NCI-H345 (cell line): ENCODE measurements at regions not wholly inside any gene's neighbourhood (a gene's known extent, or its start where the extent isn't known, plus 50 kb on each side); places are given as distances from the start of the nearest gene placed in this dataset.
"Not testable (repeated sequence)": the region's sequence is repeated elsewhere in the genome, so short reads cannot be mapped to it uniquely, and the experiment has no call there.

ENCODE experiments used
- DNase-seq: peaks from one replicate; lab custom pipeline; 2025; lab: John Stamatoyannopoulos, UW

DNA sequence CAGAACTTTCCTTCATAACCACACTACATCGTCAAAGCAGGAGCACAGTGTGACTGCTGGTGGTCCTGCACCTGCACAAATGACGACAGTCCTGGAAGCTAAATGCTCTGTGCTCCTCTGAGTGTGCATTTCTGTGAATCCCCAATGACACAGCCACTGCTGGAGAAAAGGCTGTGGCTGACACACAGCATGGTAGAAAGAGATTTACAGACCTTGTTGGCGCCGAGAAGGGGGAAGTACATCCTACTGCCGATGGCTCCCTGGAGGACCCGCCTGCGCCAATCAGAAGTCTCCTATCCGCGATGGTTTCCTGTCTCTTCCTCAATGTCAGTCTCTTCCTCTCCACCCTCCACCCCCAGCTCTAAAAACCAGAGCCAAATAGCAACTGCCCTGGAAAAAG is 115.4 kb upstream of the RAB4A start:
- DNase-seq: no peak

DNA sequence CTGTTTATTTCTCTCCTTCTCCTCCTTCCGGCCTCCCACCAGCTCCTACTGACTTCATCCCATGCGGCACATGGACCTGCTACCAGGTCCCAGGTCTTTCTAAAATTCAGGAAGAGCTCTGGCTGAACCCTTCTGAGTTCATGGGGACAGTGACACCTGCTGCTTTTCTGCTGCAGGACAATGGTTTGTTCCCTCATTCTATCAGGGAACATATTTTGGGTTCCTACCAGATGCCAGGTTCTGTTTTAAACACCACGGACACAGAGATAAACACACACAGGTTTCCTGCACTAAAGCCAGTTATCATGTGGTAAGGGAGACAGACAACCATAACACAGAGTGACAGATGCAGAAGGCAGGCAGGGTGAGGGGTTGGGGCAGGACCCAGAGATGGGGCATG is 114.0 kb upstream of the RAB4A start:
- no peak for DNase-seq

DNA sequence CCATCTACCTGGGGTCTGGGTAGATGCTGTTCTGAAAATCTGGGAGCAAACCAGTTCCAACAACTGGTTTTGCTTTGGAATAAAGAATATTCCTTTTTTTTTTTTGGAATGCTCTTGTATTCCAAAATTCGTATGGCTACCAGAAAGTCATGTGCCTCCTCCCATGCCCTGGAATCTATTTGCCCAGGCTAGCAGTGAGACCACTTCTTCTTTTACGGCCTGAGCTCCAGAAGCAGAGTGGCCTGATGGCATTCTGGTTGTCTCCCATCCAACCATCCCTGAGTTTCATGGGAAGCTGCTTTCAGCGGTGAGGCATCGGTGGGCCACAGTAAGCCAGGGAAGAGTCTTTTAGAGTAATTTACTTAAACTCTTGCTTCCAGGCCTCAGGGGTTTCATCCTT is 113.4 kb upstream of the RAB4A start:
- DNase-seq: no peak

DNA sequence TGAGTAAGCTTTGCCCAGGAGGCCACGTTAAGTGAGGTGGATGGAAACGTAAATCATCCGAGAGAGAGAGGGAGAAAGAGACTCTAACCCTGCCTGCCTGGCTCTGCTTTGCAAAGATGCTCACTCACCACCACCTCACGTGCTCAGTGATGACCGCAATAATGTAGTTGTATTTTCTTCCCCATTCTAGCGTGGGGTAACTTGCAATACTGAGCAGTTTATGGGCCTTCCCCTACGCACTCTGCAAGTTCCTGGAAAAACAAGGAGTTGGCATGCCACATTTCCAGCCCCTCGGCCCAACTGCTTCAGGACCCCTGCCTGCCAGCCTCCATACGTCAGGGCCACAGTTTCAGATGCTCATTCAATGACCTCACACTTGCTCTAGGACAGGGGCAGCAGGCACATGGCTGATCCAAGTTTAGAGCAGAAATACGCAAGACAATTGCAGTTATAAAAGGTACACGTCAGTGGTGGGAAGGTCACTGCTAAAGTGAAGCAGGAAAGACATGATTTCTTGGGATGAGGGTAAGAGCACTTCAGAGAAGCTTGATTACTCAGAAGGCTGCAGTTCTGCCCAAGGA is 112.5 kb upstream of the RAB4A start:
- no peak for DNase-seq

DNA sequence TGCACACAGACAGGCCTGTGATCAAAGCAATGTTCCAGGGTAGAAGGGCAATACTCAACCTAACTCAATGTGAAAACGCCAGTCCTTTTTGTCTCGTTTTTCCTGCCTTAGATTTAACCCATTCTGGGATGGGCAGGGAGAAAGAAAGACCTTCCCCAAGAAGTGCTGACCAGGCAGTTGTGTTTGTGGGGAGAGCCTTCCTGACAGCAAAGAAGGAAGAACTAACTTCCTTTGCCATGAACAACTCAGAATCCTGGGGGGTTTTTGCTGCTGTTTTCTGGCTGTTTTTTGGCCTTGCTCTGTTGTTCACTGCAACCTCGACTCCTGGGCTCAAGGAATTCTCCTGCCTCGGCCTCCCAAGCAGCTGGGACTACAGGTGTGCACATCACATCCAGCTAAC is 112.0 kb upstream of the RAB4A start:
- DNase-seq: no peak

DNA sequence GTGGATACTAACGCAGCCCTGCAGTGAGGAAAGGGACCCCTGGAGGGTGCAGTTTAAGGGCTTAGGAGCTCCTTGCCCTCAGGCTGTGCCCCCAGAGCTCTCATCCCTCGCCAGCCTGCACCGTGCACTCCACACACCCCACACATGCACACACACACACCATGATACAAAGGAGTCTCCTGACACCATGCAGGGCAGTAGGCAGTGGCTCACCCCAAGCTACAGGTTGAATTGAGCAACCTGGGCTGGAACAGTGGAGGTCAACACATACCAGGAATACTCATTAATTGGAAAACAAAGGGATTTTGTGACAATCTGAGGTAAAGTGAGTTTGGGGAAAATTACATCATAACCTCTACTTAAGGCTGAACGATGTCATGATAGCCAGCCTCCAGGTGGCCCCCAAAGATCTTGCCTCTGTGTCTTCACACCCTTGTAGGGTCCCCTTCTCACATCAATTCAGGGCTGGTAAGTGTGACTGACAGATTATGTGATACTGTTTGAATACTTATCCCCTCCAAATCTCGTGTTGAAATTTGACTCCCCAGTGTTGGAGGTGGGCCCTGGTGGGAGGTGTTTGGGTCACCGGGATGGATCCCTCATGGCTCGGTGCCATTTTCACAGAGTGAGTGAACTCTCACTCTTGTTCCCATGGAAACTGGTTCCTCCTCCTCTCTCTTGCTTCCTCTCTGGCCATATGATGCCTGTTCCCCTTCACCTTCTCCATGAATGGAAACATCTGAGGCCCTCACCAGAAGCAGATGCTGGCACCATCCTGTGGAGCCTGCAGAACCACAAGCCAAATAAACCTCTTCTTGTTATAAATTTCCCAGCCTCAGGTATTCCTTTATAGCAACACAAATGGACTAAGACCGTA is 111.0 kb upstream of the RAB4A start:
- no peak for DNase-seq

DNA sequence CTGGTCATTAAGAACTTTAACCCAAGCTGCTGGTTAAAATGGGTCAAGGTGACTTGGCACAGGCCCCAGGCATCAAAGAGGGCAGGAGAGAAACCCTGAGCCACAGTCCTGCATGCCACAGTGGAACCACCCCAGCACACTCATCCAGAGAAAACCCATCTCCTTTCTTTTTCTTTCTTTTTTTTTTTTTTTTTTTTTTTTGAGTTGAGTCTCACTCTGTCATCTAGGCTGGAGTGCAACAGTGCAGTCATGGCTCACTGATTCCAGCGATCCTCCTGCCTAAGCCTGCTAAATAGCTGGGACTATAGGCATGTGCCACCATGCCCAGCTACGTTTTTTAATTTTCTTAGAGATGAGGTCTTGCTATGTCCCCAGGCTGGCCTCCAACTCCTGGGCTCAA is 109.2 kb upstream of the RAB4A start:
- no peak for DNase-seq

DNA sequence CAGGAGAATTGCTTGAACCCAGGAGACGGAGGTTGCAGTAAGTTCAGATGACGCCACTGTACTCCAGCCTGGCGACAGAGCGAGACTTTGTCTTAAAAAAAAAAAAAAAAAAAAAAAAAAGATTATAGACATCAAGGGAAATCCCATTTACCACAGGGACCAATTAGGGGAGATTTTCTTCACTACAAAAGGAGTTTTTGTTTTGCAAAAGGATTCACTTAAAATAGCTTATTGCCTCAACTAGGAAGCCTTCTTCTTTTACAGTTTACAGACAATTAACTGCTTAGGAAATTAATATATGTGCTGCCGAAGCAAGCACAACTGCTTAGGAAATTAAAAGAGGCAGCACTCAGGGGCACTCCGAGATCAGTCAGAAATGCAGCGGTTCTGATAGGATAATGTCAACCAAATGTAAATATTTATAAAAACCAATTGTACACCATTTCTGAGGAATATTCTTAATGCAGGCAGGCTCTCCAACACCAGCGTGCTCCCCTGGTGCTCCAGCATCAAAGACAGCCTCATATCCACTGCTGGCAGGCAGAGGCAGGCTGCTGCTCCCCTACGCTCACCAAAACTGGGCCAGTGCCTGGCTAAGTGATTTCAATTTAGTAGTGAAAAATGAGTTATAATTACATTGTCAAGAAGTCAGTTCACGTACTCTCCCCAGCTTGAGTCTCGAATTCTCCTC is 107.9 kb upstream of the RAB4A start:
- DNase-seq: no peak

DNA sequence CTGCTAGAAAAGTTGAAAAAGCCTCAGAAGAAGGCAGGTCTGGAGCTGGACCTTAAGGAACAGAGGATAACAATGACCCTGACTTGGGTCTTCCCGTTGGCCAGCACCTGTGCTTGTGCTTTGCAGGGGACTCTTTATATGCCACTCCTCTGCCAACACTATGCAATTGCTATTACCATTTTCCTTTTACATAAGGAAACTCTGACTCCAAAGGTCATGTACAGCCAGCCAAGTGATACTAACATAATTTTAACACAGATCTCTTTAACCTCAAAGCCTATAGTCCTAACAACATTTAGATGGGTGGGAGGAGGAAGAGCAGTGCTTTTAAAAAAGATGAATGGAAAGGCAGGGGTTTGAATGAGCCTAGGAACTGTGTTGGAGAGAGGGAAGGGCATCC is 106.6 kb upstream of the RAB4A start:
- DNase-seq: no peak

DNA sequence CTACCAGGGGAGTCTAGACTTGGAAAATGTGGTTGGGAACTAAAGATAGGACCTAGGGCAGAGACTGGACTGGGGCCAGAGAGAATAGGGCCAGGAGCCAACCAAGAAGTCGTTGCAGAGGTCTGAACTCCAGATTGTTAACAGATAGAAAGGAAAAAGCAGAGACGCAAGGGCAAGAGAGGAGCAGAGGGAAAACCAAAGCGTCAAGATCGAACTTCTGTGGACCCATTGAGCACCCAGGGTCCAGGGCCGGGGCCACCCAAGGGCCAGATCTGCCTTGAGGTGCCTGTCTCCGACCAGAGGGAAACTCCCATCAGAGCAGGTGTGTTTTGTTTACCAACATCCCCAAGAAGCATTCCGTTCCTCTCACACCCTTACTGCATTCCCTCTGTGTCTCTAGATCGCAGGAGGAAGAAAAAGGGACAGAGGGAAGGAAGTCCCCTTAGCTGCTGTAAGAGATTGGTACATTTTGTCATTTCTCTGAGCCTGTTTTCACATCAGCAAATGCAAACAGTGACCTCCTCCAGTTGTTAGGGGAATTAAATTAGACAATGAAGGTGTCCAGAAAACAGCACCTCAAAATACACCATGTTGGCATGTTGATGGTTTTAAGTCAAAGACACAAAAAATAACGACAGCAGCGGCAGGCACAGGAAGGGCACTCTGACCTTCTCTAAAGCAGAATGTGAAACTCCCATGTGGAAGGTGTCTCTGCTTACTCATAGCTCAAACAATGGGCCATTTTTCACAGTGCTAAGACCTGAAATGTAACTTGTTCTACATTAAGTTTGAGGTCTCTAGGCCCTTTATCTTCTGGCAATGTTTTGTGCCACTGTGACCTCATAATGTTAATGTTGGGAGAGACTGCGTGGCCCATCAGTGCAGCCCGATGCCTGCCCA is 105.8 kb upstream of the RAB4A start:
- DNase-seq: no peak

DNA sequence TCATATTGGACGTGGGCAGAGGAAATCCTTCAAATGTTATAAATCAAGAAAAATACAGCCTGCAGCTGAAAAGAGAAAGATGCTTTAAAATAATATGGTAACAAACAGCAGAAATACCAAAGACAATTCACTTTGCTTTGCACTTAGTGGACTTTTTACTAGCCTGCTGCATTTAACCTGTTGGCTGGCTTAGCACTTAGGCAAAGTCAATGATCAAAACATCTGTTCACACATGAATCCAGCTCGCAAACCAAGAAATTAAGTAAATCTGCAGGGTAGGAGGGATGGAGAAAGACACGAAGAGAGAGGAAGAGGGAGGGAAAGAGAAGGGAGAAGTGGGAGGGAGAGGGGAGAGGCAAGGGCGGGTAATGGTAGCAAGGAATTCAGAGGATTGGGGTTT is 103.6 kb upstream of the RAB4A start:
- DNase-seq: no peak

DNA sequence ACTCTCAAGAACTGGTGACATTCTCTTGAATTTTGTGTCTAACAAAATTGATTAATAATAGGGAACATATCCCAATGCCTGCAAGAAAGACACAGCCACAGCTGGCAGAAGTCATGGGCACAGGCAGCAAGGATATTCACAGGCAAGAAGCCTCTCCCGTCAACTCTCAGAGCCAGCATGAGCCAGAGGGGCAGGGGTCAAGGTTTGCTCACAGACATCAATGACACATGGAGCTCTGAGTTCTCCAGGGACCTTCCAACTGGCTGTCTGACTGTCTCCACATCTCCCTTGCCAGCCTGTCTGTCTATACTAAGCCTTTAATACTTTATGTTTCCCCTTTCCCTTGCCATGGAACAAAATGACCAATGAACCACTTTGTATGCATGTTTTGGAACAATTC is 101.5 kb upstream of the RAB4A start:
- DNase-seq: no peak

DNA sequence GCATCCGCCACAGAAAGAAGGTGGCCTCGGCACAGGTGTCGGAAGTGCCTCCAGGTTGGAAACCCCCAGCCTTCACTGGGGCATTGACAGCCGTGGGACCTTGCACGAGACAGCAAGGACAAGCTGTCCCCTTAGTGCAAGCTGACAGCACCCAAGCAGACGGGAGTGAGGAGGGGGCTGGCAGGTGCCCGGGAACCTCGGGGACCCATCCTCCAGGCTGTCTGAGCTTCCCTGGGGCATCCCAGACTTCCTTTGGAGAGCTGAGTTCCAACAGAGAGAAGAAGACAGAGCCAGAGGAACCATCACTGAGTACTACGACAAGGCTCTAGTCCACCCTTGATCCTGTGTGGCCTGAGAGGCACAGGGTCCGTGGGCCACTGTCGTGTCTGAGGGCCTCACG is 100.6 kb upstream of the RAB4A start:
- no peak for DNase-seq

DNA sequence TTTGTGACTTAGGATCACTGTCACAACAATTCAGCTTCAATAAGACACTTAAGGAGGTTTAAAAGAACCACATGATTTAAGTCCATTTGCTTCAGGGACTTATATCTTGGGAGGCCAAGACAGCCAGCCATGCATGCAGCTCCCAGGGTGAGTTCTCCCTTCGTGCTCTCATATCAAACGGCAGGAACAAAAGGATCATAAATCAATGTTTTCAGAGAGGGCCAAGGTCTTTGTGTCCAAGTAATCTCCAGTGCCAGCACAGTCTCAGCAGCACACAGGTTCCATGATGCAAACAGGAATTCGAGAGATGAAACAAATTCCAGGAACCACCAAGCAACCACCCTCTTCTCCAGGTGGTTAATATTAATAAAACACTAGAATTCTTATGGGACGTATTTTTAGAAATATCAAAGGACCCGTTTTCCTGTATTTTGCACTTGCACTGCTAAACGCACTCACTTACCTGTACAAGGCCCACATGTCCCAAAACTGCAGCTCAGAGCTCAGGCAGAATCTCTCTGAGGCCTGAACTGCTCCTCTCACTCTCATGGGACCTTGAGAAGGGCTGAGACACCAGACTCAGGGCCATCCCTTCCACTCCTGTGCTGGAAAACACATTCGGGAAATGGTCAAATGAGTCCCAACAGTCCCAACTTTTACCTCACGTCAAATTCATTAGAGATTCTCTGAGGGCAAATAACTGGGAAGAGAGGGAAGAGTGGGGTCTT is 100.0 kb upstream of the RAB4A start:
- DNase-seq: no peak

DNA sequence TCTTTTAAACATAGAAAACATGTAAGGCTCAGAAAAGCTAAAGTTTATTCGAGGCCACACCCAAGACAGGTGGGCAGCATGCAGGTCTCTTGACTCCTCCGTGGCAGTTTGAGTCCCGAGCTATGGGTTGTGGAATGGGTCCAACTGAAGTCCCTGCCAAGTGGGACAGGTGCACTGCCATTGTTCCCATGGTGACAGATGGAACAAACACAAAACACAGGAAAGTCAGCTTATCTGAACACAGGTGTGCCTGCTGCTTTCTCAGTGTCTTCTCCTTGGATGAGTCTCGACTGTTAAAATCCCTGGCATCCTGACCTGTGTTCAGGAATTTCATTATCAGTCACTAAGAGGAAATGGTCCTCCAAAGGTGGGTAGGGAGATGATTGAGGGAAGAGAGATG is 99.0 kb upstream of the RAB4A start:
- peak; percentile 88 for DNase-seq

DNA sequence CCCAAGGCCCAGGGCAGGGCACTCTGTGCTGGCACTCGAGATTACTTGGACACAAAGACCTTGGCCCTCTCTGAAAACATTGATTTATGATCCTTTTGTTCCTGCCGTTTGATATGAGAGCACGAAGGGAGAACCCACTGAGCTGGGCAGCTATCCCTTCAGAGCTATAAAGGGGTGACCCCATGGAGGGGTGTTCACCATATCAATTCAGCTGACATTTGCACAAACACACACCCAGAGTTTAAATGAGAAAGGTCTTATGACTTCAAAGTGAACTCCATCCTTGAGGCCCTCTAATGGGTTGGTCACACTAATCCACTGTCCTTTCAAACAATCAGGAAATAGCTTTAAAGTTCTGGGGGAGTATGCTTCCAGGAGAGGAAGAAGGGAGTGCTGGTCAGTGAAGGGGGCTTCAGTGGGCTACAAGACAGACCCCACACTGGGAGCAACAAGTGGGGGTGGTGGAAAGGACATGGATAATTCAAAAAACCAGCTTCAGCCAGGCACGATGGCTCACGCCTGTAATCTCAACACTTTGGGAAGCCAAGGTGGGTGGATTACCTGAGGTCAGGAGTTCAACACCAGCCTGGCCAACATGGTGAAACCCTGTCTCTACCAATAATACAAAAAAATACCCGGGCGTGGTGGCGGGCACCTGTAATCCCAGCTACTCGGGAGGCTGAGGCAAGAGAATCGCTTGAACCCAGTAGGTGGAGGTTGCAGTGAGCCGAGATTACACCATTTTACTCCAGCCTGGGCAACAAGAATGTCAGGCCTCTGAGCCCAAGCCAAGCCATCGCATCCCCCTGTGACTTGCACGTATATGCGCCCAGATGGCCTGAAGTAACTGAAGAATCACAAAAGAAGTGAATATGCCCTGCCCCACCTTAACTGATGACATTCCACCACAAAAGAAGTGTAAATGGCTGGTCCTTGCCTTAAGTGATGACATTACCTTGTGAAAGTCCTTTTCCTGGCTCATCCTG is 97.1 kb upstream of the RAB4A start:
- DNase-seq: not testable (repeated sequence)

DNA sequence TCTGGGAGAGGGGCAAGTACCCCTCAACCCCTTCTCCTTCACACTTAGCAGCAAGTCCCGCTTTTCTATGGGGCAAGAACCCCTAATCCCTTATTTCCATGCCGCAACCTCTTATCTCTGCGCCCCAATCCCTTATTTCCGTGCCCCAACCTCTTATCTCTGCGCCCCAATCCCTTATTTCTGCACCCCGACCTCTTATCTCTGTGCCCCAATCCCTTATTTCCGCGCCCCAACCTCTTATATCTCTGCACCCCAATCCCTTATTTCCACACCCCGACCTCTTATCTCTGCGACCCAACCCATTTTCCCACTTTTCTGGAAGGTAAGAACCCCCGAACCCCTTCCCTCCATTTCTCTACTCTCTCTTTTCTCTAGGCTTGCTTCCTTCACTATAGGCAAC is 95.6 kb upstream of the RAB4A start:
- not testable (repeated sequence) for DNase-seq

DNA sequence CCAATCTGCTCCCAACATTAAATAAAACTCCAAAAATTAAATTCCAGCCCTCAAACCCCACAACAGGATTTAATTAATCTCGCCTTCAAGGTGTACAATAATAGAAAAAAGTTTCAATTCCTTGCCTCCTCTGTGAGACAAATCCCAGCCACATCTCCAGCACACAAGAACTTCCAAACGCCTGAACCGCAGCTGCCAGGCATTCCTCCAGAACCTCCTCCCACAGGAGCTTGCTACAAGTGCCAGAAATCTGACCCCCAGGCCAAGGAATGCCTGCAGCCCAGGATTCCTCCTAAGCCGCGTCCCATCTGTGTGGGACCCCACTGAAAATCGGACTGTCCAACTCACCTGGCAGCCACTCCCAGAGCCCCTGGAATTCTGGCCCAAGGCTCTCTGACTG is 94.5 kb upstream of the RAB4A start:
- DNase-seq: not testable (repeated sequence)

DNA sequence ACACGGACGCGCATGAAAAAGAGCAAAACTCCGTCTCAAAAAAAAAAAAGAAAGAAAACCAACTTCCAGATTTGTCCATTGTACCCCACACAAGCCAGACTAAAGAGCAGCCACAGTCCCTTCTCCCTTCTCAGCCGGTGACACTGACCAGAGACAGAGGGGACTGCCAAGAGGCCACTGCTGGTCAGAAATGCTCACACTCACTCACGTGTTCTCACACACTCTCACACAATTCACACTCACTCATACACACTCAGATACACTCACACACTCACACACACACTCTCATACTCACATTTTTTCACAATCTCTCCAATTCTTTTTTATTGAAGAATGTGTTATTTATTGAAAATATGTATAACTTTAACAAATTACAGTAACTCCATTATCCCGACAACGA is 90.8 kb upstream of the RAB4A start:
- no peak for DNase-seq

DNA sequence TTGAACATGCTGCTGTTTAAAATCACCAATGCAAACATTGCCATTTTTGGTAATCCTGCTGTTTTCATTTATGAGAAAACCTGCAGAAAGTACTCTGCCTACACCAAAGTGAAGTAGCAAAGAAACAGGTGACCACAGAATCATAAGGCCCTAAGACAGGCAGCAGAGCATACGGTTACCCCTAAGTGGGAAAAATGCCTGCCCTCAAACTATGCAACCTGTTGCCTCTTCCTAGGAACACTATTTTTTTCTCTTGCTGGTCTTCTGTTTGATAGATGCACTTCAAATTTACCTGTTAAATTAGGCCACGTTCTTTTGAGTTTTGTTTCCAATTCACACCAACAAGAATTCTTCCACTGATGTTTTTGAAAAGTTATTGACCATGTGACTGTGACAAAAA is 89.5 kb upstream of the RAB4A start:
- no peak for DNase-seq
